ENCODE measurements at regions not wholly inside any gene's neighbourhood (a gene's known extent, or its start where the extent isn't known, plus 50 kb on each side); places are given as distances from the start of the nearest gene placed in this dataset.
"Not testable (repeated sequence)": the region's sequence is repeated elsewhere in the genome, so short reads cannot be mapped to it uniquely, and the experiment has no call there.

DNA sequence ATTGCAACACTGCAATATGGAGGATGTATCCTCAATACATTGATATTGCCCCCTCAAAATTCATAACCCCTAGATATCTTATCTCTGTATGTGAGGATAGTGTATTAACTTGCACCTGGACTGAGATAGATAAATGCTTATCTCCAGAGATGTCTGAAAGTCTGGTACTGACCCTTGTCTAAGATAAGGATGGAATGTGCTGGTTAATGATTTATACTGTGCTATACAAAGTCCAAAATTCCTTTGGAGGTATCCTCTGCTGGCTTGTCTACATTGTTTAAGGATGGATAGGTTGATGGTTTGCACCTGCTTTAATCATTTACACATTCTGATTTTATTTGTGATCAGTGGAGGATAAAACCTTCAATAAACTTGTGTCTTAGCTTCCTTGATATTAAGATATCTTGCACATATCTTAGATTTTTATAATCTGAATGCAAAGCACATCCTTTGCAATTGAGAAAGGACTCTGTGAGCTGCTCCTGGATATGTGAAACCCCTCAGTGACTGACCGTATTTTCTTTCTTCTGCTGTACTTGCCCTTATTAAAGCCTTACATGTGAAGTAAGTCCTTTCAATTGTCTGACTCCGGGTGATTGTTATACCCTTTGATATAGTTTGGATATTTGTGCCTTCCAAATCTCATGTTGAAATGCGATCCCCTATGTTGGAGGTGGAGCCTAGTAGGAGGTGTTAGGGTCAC, 430.3 kb upstream of the MAOA start:
- DNase-seq (ENCODE audit: low spot score) = peak; percentile 30

DNA sequence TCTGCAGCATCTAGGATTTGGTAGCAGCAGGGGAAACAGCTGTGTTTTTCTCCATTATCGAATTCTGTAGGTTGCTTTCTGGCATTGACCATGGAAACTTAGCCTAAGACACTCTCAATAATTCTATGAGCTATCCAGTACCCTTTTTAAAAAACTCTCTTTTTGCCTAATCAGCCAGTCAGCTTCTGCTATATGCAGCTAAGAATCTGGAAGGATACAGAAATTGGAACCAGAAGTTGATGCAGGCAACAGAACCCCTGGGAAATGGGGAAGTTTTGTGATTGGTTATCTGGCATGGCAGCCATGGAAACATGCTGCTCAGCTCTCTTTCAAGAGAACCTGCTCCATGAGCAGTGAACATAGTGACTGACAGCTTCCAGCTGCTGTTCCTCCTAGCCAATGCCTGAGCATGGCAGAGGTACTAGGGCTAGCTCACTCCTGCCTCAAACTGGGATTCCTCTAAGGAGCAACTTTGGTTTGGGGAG, 417.6 kb upstream of the MAOA start:
- no peak for DNase-seq (ENCODE audit: low spot score)

GRCh38 chrX:43239356-43239755, 416.7 kb upstream of the MAOA start:
- DNase-seq (ENCODE audit: low spot score) = no peak

GRCh38 chrX:43255596-43255995, 400.5 kb upstream of the MAOA start:
- DNase-seq (ENCODE audit: low spot score) = no peak

DNA sequence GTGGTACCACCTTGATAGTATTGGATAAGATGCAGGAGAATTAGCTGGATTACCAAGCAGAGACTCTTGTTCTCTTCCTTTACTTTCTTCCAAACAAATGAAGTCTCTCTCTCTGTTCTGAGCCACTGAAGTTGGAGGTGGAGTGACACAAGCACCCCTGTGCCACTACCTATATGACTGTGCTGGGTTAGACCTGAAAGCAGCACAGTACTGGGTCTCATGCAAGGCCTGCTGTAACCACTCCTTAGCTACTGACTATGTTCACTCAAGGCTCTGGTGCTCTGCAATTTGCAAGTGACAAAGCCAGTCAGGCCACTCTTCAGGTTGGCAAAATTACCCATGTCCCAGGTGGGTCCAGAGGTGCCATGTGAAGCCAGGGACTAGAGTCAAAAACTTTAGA, 389.6 kb upstream of the MAOA start:
- no peak for DNase-seq (ENCODE audit: low spot score)

- DNase-seq (ENCODE audit: low spot score) = no peak
Measured at GRCh38 chrX:43267652-43268051, 388.4 kb upstream of the MAOA start.

GRCh38 chrX:43269201-43269600, 386.9 kb upstream of the MAOA start:
- peak; percentile 0 for DNase-seq (ENCODE audit: low spot score)

DNA sequence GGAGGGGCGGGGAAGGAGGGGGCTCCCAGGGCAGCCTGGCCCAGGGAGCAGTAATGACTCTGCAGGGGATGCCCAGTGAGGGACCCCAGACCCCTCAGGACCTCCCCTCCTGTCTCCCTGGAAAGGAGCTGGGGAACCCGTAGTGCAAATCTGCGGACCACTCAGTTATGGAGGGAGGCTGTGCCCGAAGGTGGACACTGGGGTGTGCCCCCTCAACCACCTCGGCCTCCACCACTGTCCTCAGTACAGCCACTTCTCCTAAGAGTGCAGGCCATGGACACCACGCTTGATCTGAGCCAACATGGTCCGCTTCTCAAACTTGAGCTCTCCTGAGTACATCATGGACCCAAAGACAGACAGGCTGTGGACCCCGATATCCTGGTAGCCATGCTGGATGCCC, 378.2 kb upstream of the MAOA start:
- DNase-seq (ENCODE audit: low spot score) = no peak

DNA sequence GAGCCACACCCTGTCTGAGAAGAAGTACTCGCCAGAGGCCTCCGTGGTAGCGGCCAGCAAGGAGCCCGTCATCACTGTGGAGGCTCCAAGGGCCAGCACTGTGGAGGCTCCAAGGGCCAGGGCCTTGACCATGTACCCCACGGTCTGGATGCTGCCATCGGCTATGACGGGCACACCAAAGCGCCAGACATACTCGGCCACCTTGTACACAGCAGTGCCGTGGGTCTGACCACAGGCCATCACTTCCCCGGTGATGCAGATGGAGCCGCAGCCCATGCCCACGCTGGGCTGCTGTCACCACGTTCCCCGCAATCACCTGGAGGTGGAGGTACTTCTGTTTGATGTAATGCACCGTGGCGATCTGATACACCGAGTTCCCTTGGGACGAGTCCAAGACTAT, 377.7 kb upstream of the MAOA start:
- no peak for DNase-seq (ENCODE audit: low spot score)

DNA sequence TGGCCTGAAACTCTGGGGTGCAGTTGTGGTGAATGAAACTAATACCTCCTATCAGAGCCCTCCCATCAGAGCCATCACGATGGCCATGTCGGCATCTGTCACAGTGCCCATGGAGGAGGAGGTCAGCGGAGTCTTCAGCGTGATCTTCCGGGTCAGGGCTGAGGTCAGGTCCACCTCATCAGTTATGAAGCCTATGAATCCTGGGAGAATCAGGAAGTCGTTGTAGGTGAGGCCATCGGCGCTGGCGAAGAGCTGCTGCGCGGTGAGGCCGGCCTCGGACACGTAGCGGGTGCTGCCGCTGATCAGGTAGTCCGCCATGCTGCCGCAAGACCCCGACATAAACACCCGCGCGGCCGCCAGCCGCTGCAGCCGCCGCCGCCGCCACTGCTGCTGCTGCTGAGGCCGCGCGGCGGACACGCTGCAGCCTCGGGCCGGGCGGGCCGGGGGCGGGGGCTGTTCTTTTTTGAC, 376.7 kb upstream of the MAOA start:
- no peak for DNase-seq (ENCODE audit: low spot score)

- no peak for DNase-seq (ENCODE audit: low spot score)
Measured at GRCh38 chrX:43283187-43283586, 372.9 kb upstream of the MAOA start.

DNA sequence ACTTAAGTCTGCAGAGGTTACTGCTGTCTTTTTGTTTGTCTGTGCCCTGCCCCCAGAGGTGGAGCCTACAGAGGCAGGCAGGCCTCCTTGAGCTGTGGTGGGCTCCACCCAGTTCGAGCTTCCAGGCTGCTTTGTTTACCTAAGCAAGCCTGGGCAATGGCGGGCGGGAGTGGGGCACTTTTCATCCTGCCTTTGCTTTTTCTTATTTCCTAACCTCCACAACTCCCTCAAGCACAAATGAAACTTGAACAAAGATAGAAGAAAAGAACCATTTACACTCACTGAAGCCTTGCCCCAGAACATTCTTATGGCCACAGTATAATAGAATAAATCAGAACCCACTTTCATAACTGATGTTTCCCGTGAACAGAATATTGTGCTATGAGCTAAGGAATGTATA, 344.5 kb upstream of the MAOA start:
- not testable (repeated sequence) for DNase-seq (ENCODE audit: low spot score)

GRCh38 chrX:43313035-43313434, 343.1 kb upstream of the MAOA start:
- peak; percentile 35 for DNase-seq (ENCODE audit: low spot score)

DNA sequence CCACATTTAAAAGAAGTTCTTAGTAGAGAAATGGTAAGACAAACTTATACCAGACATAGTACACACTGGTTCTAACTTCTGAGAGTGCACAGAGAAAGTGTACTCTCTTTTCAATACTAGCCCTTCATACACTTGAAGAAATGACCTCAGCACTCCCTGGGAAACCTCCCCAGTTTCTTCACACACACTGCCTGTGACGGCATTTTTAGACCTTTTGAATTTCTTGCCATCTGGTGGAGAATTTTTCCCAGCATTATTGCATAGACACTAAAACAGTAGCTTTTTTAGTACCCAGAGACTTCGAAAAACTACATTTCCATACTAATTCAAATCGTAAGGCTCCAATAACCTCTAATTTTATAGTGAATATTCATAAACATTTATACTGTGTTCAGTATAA, 341.6 kb upstream of the MAOA start:
- no peak for DNase-seq (ENCODE audit: low spot score)

- DNase-seq (ENCODE audit: low spot score) = no peak
Measured at GRCh38 chrX:43315622-43316021, 340.5 kb upstream of the MAOA start.

DNA sequence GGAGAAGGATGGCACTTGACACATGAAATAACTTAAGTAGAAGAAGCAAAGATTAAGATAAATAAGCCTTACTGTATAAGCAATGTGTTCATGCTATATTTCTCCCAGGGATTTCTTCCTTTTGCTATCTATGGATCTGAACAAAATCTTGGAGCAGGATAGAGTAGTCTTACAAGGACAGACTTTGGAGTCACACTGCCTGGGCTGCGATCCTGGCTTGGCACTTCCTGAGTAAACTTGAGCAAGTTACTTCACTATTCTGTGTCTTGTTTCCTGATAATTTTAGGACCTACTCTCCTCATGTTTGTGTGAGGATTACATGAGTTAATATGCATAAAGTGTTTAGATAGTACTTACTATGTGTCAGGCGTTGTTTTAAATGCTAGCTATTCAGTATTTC, 340.0 kb upstream of the MAOA start:
- DNase-seq (ENCODE audit: low spot score) = no peak

DNA sequence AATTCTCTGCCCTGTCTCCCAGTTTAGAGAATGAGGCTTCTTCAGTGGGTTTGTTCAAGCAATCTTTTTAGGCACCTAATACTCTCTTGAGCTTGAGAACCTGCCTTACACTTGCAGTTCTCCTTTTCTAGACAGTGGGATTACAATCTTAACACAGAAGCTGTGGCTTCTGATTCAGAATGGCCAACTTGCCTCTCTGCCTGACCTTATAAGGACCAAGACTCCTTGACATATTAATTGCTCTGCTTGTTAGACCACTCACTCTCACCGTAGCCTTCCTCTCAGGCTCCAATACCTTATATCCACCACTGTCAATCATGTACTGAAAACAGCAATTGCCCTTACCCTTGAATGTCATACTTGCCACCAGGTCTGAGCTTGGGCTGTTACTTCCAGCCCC, 338.7 kb upstream of the MAOA start:
- no peak for DNase-seq (ENCODE audit: low spot score)

- DNase-seq (ENCODE audit: low spot score) = no peak
Measured at GRCh38 chrX:43328358-43328946, 327.6 kb upstream of the MAOA start.

GRCh38 chrX:43333543-43333942, 322.6 kb upstream of the MAOA start:
- DNase-seq (ENCODE audit: low spot score) = no peak

- DNase-seq (ENCODE audit: low spot score) = no peak
Measured at GRCh38 chrX:43345166-43345565, 310.9 kb upstream of the MAOA start.

GRCh38 chrX:43349363-43349762, 306.7 kb upstream of the MAOA start:
- peak; percentile 11 for DNase-seq (ENCODE audit: low spot score)

DNA sequence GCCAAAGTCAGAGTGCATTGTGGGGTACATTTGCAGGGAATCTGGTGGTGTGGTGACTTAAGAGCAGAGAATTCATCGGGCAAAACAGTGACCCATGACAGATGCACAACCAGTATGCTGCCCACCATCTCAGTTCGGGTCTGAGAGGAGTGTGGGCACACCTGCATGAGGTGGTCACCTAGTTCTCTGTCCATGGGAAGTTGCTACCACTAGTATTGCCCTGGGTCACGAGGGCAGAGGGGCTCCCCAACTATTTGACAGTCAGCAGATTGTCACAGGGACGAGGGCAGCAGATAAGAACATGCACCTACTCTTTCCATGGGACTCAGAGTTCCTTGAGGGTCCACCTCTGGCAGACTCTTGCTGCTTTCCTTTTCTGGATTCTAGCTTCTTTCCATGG, 305.2 kb upstream of the MAOA start:
- no peak for DNase-seq (ENCODE audit: low spot score)

DNA sequence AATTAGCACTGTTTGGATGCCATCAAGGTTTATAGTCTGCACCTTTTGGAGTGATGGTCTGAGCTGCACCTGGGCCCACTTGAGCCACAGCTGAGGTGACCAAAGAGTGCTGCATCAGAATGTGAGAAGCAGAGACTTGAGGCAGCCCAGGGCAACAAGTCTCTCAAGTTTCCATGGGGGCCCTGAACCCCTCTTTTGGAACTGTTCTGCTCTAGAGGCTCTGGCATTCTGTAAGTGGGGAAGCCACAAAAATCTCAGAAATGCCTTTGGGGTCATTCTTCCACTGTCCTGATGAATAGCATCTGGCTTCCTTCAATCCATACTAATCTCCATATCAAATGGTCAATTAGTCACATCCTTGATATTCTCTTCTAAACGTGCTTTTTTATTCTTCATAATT, 298.4 kb upstream of the MAOA start:
- no peak for DNase-seq (ENCODE audit: low spot score)

- no peak for DNase-seq (ENCODE audit: low spot score)
Measured at GRCh38 chrX:43373032-43373431, 283.1 kb upstream of the MAOA start.

Measured in LoVo (cell line).